GM21528 (cell line): ENCODE measurements at regions not wholly inside any gene's neighbourhood (a gene's known extent, or its start where the extent isn't known, plus 50 kb on each side); places are given as distances from the start of the nearest gene placed in this dataset.

ENCODE experiments used
- ATAC-seq: cut with Tn5 transposase; IDR thresholded peaks from one replicate; pipeline ENCODE4 v1.9.1; 2021; ENCODE audit warnings: mild to moderate bottlenecking, moderate library complexity; ENCODE audit not compliant: unreplicated experiment, low FRiP score

DNA sequence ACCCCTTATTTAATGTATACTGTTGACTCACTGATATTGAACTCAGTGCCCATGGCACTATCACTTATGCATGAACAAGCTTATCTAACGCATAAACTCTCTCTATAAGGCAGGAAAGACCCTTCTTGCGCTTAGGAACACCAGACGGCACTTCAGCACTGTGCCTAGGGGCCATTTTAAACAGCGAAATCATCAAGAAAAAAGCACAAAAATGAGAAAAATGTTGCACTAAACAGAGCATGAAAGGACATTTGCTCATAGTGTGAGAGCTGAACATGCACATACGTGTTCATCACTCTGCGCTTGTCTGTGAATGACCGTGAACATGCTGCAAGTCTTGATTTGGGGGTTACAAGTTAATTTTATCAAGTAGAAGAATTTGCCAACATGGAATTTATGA lies 109.6 kb downstream of the WDR11 start:
- ATAC-seq, result no peak

DNA sequence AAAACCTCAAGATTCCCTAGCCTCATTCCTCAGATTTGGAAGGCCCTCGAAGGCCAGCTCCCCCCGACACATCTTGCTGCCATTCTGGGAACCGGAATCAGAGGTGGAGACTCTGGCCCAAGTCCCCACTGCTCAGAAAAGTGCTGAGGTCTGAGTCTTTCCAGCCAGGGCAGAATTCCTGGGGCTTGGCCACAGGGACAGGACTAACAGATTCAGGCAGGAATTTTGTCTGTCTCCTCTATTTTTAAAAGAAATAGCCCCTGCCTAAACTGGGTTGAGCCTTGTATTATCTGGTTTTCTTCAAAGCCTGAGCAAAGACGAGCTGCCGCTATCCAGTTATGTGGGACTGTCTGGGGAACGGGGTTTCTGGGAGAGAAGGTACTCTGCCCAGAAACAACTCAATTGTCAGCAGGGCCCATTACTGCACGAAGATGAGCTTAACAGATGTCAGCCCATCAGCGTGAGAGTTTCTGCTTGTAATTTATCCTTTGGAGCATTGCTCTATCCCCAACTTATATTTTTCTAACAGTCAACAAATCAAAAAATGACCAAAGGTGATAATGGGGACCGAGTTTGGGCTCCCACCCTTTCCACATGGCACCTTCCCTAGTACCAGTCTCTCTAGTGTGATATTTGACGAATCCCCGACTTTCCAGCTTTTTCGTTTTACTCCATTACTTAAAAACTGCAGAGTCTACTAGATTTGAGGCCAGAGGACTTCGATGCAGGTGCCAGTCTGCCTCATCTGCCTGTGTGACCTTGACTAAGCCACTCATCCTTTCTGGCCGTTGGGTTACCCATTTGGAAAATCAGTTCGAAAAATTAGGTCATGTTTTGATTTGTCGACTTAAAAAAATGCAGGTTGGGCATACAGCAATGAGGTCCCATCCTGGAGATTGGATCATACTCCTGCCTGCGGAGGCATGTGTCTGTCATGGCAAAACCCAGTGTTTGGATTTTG lies 110.9 kb downstream of the WDR11 start:
- ATAC-seq, result no peak

DNA sequence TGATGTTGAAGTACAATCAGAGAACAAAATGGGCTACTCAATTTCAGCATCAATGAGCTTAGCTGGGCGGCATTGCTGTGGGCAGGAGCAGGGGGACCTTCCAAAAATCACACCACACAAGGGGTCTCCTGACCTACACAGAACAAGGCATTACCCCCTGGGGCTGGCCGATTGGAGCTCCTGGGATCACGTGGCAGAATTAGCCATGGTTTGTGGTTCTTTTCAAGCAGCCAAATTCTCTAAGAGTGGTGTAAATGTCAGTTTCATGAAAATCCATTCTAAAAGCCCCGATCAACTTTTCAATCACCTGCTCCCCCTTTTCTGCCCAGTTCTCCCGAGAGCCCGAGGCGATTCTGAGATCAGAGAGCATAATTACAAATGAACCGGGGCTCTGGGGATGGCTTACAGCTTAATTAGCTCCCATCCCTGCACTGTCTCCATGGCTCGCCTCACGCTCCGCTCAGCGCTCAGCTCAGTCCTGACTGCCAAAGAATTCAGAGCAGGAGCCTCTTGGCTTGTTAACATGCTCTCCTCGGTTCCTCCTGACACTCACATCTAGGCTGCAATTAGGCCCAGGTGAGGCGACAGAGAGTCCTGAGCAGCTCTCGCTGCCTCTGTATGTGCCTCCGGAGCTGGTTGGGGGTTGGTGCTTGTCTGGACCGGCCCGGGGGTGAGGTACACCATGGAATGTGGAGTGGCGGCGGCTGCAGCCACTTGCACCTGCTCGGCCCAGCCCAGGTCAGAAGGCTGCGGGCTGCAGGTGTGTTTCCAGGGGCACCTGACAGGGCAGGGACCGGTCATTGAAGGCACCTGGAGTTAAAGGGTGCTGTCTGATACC lies 111.8 kb downstream of the WDR11 start:
- ATAC-seq, result no peak

DNA sequence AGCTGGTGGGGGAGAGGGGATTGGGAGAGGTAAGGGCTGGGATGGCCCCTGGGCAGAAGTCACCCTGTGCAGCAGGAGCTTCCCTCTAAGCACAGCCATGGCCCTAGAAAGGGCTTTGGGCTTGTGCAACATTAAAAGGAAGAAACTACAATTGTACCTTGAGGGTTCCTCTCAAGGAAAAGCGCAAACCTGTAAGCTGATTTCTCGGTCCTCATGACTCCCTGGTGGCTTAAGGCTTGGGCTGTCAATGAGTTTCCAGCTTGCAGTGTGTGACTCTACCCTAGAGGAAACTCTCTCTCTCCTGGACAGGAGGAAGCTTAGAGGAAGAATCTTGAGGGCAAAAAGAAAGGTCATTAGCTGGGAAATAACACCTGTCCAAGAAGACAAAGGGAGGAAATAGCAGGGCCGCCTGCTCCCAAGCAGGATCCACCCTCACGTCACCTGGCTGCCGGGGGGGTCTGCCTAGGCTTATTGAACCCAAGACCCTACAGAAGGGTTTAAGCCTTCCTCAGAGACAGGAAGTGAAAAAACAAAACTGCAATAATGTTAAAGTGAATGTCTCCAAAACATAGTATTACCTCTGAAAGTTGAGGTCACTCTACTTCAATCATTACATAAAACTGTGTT lies 112.5 kb downstream of the WDR11 start:
- no peak for ATAC-seq

DNA sequence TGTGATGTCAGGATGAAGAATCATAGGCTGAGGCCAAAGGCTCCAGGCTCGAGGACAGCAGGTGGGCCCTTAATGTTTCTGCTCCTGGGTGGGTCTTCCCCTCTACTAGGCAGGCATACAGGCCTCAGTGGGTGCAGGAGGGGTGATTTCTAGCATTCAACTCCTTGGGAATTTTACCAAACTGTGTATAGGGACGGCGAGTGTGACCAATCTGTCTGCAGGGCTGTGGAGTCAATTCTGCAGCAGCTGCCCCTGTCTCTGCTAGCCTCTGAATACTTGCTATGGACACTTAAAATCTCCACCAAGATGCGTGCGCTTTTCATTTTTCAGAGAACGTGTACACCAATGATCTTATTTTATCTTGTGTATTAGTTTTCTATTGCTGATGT lies 115.5 kb downstream of the WDR11 start:
- no peak for ATAC-seq

DNA sequence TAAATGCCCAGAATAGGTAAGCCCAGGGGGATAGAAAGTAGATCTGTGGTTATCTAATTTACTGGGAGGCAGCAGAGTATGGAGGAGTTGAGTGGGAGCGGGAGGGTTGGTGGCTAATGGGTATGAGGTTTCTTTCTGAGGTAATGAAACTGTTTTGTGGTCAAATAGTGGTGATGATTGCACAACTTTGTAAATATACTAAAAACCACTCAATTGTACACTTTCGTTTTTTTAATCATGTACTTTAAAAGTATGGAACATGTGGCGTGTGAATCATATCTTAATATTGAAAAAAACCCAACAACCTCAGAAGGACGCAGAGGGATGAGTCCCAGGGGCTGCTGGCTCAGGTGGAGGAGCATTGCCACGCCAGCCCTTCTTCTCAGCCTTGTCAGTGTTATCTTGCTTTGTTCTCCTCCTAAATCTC lies 118.1 kb downstream of the WDR11 start:
- ATAC-seq, result peak; percentile 49

DNA sequence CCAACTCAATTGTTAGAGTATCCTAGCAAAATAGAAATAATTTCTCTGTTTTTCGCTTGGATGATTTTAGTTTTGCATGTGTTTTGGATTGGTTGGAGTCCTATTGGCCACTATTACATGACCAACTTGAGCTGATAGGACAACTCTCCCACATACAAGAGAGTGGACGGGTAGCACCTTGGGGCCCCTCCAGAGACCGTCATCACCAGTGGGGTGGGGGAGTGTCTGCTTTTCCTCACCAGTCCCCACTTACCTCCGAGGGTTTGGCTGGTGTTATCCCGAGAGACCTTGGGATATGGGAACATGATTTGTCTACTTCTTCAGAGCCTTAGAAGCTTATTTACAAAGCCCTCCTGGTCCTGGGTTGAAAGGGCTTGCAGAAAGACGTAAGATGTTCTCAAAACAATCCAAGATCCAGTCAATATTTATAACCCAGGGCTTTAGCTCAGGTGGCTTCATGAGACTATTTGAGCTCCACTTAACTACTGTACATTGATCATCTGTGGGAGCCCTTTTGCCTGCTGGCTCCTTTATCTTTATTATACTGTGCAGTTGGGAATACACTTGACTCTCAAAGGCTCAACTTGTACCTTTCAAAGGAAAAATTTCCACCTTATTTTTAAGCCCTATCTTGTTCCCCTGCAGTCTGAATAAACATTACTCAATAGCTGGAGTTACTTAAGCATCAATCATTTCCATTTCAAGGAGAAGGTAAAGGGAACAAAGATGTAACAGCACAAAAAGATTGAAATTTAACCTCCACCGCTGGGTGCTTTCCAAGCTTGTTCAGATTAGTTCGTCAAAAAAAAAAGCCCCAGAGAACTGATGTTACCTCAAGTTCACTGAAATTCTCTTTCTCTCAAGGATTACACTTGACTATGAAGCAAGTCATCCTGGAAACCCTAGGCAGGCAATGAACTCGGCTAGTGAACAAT lies 119.7 kb downstream of the WDR11 start:
- no peak for ATAC-seq

DNA sequence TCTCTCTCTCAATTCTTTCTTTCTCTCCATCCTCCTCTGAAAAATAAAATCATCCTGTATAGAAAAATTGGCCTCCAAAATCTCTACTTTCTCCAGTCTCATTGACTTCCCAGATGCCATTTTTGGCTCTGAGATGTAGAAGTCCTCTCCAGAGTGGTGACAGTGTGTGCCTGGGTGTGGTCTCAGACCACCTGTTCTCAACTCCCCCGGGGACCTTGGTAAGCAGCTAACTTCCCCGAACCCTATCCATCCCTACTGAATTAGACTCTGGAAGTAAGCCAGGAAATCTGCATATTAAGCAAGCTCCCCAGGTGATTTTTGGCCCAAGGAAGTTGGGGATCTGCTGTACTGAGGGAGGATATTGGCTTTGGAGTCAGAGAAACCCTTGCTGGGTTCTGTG lies 120.5 kb downstream of the WDR11 start:
- no peak for ATAC-seq

DNA sequence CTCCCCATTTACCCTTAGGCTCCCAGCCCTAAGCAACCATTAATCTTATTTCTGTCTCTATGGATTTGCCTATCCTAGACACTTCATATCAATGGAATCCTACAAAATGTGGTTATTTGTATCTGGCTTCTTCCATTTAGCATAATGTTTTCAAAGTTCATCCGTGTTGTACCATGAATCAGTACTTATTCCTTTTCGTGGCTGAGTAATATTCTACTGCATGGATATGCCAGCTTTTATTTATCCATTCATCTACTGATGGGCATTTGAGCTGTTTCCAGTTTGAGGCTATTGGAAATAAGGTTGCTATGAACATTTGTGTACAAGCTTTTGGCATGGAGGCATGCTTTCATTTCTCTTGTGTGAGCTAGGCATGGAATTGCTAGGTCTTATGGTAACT lies 121.1 kb downstream of the WDR11 start:
- no peak for ATAC-seq

DNA sequence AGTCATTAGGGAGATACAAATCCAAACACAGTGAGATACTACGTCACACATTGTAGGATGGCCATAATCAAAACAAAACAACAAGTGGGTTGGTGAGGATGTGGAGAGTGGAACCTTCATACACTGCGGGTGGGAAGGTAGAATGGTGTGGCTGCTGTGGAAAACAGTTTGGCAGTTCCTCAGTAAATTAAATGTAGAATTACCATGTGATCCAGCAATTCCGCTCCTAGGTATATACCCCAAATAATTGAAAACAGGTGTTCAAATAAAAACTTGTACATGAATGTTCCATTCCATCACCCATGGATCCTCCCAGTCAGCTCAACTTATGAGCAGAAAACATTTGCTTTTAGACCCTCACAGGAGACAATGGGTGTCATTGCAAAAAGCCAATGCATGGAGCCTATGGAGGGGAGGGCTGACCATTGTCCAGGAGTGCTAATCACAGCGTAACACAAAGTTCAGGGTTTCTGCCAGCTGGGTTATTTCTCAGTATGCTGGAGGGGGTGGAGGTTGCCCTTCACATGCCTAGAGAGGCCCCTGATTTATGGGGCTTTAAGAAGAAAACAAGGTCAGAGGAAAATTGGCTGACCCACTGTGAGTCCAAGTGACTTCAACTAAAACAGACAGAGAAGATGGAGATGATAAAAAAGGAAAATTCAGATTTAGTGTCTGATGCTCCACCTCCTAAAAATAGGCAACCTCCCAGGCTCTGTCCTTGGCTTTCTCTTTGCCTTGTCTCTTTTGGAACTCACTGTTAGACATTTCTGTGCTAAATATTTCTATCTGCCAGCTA lies 124.1 kb downstream of the WDR11 start:
- ATAC-seq, result no peak

DNA sequence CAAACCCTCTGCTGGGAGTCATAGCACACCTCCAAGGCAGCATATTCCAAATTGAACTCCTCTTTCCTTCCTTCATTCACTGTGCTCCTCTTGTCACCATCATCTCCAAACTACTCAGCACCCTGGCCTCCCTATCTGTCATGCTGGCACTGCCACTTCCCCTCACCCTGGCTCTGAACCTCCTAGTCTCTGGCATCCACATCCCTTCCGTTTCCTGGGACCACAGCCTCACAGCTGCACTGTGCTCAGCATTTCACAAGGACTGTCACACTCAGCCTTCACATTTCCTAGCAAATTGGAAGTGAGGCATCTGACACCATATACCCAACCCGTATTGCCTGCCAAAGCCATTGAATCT lies 124.7 kb downstream of the WDR11 start:
- ATAC-seq, result no peak

DNA sequence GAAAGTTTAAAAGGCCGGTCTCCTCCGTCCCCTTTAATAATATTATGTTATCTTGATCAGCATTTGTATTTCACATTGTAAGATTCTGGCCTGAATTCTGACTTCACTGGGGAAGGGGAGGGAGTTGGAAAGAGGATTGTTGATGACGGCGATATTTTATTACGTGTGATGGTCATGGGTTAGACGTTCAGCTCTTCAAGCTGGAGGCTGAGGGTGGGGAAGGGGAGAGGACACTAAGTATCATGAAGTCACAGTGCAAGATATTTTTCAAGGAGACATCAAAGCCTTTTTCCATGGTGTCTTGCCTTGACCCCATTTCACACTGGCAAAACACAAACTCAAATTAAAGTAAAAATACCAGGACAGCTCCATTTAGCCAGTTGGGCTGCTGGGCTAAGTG lies 126.7 kb downstream of the WDR11 start:
- ATAC-seq, result no peak

DNA sequence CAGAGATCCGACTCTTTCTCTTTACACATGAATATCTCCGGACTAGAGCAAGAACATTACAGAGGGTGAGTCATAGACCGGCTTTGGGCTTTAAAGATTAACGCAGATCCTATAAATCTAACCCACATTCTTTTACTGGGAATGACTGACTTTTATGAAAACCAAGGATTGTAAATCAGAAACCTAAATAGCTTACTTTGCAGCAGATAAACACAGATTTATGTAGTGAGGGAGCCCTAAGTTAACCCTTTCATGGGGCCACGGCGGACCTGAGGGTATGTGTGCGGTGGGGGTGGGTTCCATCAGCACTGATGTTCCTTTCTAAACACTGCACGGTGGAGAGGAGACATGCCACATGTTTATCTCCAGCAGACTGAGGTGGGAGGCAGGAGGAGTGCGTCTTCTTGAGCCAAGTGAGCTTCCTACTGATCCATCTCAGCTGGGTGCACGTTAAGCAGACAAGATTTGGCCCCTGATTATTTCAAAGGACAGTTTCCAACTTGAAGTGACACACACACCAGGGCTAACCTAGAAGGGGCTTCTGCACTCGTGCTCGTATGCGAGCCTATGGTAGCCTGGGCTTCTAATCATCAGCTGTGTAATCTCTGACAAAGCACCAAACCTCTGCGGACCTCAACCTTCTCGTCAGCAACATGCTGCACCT lies 127.6 kb downstream of the WDR11 start:
- no peak for ATAC-seq

DNA sequence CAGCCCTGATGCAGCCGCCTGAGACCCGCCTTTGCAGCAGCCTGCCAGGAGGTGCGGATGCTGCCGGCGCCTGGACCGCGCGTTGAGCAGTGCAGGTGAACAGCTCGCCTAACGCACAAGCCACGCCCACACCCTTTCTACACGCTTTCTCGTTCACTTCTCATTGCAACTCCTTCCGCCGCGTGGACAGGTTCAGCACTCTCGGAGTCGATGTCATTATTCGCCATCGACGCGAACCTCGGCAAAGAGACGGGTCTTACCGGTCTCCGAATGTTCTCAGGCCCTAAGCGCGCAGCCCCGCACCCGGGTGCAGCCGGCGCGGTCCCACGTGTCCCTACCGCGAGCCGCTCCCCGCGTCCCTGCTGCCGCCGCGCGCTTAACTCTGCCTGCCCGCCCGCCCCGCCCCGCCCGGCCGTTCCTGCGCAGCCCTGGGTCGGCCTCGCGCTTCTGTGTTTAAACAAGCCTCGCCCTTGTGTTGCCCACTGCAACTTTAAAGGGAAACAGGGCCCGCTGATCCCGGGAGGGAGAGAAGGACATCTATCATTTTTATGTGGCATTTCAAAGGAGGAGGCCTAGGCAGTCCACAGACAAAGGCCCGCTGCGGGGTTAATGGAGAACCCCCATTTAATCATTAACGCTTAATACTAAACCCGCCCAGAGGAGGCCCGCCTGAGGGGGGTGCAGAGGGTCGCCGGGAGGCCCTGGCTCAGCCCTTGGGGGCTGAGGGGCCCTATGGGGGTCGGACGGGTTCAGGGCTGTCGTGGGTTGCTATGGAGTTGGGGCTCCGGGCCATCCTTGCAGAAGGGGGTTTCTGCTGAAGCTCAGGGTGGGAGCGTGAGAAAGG lies 128.5 kb downstream of the WDR11 start:
- ATAC-seq, result no peak

DNA sequence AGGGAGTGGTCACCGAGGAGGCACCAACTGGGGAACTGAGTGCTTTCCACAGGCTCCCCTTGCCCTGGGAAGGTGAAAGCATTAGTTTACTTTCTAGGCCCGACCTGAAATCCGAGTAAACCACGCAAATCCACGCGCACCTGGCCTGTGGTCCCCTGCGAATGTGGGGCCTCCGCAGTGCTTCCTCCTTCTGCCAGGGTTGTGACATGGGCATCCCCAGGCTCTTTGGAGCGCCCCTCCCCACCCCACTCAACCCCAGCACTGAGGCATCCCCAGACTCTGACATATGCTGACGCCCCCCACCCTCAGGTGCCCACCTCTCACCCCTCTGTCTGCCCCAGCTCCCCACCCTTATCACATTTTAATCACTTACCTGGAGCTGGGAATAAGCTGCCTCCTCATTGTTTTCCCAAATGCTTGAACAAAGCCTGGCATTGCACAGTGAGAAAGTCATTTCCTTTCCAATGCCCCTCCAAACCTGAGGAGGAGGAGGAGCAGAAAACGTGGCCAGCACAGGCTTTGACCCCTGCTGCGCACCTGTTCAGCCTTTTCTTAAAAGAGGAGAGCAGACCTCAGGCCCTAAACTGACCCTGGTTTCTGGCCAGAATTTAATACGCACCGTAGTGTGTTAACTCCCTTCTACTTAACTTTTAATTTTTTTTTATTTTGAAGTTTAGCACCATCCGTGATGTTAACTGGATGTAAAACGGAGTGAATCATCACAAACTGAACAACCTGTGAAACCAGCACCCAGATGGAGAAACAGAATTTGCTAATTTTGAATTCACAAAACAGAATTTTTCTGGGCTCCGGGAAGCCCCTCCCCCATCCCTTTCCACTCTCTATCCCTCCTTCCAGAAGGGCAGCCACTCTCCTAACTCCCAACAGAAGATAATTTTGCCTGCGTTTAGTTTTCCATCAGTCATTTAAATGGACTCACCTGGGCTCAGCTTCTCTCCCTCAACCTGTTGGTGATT lies 129.4 kb downstream of the WDR11 start:
- ATAC-seq, result no peak

DNA sequence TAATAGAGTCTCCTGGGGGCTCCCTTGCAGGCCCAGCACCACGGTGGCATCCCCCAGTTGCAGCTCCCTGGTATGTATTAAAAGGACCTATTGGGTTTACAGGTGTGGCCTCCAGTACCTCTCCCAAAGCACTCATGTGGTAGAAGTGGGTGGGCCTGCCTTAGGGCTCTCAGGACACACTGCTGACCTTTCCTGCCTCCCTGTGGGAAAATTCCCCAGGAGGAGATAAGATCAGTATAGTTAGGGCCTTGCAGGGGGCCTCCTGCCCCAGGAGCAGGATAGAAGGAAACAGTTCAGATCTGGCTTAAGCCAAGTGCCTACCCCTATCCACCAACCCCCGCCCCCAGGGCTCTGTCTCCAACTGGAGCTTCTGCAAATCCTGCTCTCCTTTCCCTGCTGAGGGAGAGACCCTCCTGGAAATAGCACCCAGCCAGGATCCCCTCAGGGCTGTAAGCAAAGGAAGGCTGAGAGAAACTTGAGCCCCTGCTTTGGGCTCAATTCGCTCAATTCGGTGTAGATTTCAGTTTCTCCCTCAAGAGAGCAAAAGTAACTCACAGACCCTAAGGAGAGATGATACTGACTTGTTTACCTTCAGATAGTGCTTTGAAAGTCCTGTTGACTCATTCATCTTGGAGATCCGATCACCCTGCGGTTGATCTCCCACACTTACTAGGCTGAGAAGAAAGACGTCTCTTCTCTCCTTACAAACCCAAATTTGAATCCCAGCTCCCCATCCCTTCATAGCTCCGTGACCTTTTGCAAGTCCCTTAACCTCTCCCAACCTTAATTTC lies 130.6 kb downstream of the WDR11 start:
- no peak for ATAC-seq
